CD4-positive, alpha-beta T cell (primary cell): ENCODE measurements at regions not wholly inside any gene's neighbourhood (a gene's known extent, or its start where the extent isn't known, plus 50 kb on each side); places are given as distances from the start of the nearest gene placed in this dataset.

Experiments used
- ATAC-seq: fragments of 200-7000 bp; cut with Tn5 transposase; one replicate; pipeline ENCODE4 v1.10.0; 2022; ENCODE audit warnings: mild to moderate bottlenecking; ENCODE audit not compliant: poor library complexity
- CTCF ChIA-PET: fragments of 350-600 bp; sonication (Branson Sonifier 250); formaldehyde crosslinking; loops from one replicate; lab custom pipeline; 2021; ENCODE audit warnings: antibody characterized with exemption, inconsistent platforms; lab: Charles Lee
- POLR2A ChIA-PET: fragments of 350-600 bp; sonication (Branson Sonifier 250); formaldehyde crosslinking; loops from one replicate; lab custom pipeline; 2021; ENCODE audit warnings: antibody characterized with exemption, inconsistent platforms; lab: Charles Lee
- DNase-seq, 14 experiments: peaks; one replicate each; pipeline ENCODE4 v3.0.0-alpha.2; 2013 to 2020; ENCODE audit warnings: mixed read lengths in 2 of 14
- H3K27ac ChIP-seq, 2 donors: one replicate each; pipeline versions ENCODE4 v1.5.1 to v1.7.0; 2013; ENCODE audit warnings: low read length in 2 of 2, low read depth in 1 of 2, mild to moderate bottlenecking in 1 of 2
- H3K27me3 ChIP-seq, 2 experiments: 1 replicate in 1 of 2; 2 replicates in 1 of 2; pipeline versions ENCODE4 v1.6.1 to v1.7.0; 2013; ENCODE audit warnings: low read length in 2 of 2, control low read depth in 1 of 2, mild to moderate bottlenecking in 1 of 2, moderate library complexity in 1 of 2; ENCODE audit not compliant: insufficient read depth in 2 of 2, control insufficient read depth in 1 of 2
- H3K36me3 ChIP-seq: one replicate; pipeline ENCODE4 v1.6.1; 2013; ENCODE audit warnings: low read length, control low read depth; ENCODE audit not compliant: insufficient read depth
- H3K4me1 ChIP-seq: one replicate; pipeline ENCODE4 v1.6.1; 2013; ENCODE audit warnings: low read length, control low read depth; ENCODE audit not compliant: insufficient read depth
- H3K4me3 ChIP-seq: one replicate; pipeline ENCODE4 v1.5.1; 2013; ENCODE audit warnings: mild to moderate bottlenecking, low read length, moderate library complexity
- H3K9me3 ChIP-seq, 2 experiments: 1 replicate in 1 of 2; 2 replicates in 1 of 2; pipeline versions ENCODE4 v1.6.1 to v1.7.0; 2013; ENCODE audit warnings: low read length in 2 of 2, mild to moderate bottlenecking in 2 of 2, control low read depth in 1 of 2, moderate library complexity in 1 of 2; ENCODE audit not compliant: control insufficient read depth in 1 of 2, insufficient read depth in 1 of 2
- H3K27ac Mint-ChIP-seq: one replicate; pipeline ENCODE4 v1.8.0; 2020; ENCODE audit warnings: mixed read lengths
- H3K27me3 Mint-ChIP-seq: one replicate; pipeline ENCODE4 v1.8.0; 2021; ENCODE audit warnings: mixed read lengths
- H3K36me3 Mint-ChIP-seq: one replicate; pipeline ENCODE4 v1.8.0; 2021; ENCODE audit warnings: low read depth, mixed read lengths
- H3K4me1 Mint-ChIP-seq: one replicate; pipeline ENCODE4 v1.8.0; 2021; ENCODE audit warnings: low read depth, mixed read lengths
- H3K4me3 Mint-ChIP-seq: one replicate; pipeline ENCODE4 v1.8.0; 2020; ENCODE audit warnings: mild to moderate bottlenecking, mixed read lengths
- H3K9me3 Mint-ChIP-seq: one replicate; pipeline ENCODE4 v1.8.0; 2020; ENCODE audit warnings: mixed read lengths
- CTCF ChIP-seq: fragments of 200-600 bp; IDR thresholded peaks from one replicate; pipeline ENCODE4 v1.8.0; 2022; ENCODE audit warnings: antibody characterized with exemption, mild to moderate bottlenecking
- intact Hi-C, 2 experiments: fragments of 100-400 bp; cut with DNase I in 1 of 2; cut with micrococcal nuclease in 1 of 2; formaldehyde crosslinking; loops; one replicate each; pipeline versions ENCODE4 v1.15.1 to v1.9.0; 2023 to 2025; cut with DNase I, micrococcal nuclease

GRCh38 chr2:204437815-204438756, 107.2 kb upstream of the PARD3B start:
- no peak for TF ChIP-seq CTCF
- Histone ChIP-seq H3K9me3 (peaks cover 0 to 3% of the 10 kb centered on the region in 2 experiments), H3K4me1 (no peaks in the 10 kb centered on the region), H3K4me3 (no peak overlapping the region), H3K36me3 (no peaks in the 10 kb centered on the region), H3K27ac (no peak overlapping the region), H3K27me3 (no peaks in the 10 kb centered on the region)
- no peaks in the 10 kb centered on the region for H3K4me1 Mint-ChIP-seq
- intact Hi-C loops, result no loop called here
- POLR2A ChIA-PET, result no interaction called here
- no peak for ATAC-seq
- DNase-seq, result no peak
- no peaks in the 10 kb centered on the region for H3K9me3 Mint-ChIP-seq
- CTCF ChIA-PET, result no interaction called here
- H3K4me3 Mint-ChIP-seq, result no peak overlapping the region
- H3K27ac Mint-ChIP-seq, result no peak overlapping the region
- H3K27me3 Mint-ChIP-seq, result peaks cover 40% of the 10 kb centered on the region
- no peaks in the 10 kb centered on the region for H3K36me3 Mint-ChIP-seq

GRCh38 chr2:204441316-204441715, 104.0 kb upstream of the PARD3B start:
- CTCF ChIA-PET, result no interaction called here
- intact Hi-C loops, result no loop called here
- no peak for ATAC-seq

GRCh38 chr2:204445149-204445548, 100.1 kb upstream of the PARD3B start:
- H3K4me3 Mint-ChIP-seq, result no peak overlapping the region
- H3K36me3 ChIP-seq, result no peaks in the 10 kb centered on the region
- intact Hi-C loops, result no loop called here
- POLR2A ChIA-PET, result no interaction called here
- TF ChIP-seq CTCF, result no peak
- H3K27me3 Mint-ChIP-seq, result peaks cover 24% of the 10 kb centered on the region
- H3K27ac ChIP-seq, result no peak overlapping the region
- H3K9me3 Mint-ChIP-seq, result peaks cover 7% of the 10 kb centered on the region
- H3K4me1 ChIP-seq, result no peaks in the 10 kb centered on the region
- H3K27me3 ChIP-seq, result no peaks in the 10 kb centered on the region
- DNase-seq, result no peak
- no peaks in the 10 kb centered on the region for H3K9me3 ChIP-seq
- no peak overlapping the region for H3K4me3 ChIP-seq
- H3K36me3 Mint-ChIP-seq, result no peaks in the 10 kb centered on the region
- H3K27ac Mint-ChIP-seq, result no peak overlapping the region
- no peak for ATAC-seq
- no peaks in the 10 kb centered on the region for H3K4me1 Mint-ChIP-seq
- CTCF ChIA-PET, result no interaction called here

More at GRCh38 chr2:204441316-204441715, 104.0 kb upstream of the PARD3B start:
- H3K4me1 Mint-ChIP-seq, result no peaks in the 10 kb centered on the region
- POLR2A ChIA-PET, result no interaction called here
- no peak overlapping the region for H3K4me3 Mint-ChIP-seq
- H3K27ac ChIP-seq, result no peak overlapping the region
- no peak overlapping the region for H3K4me3 ChIP-seq
- H3K36me3 ChIP-seq, result no peaks in the 10 kb centered on the region
- no peaks in the 10 kb centered on the region for H3K4me1 ChIP-seq
- peaks cover 34% of the 10 kb centered on the region for H3K27me3 Mint-ChIP-seq
- no peaks in the 10 kb centered on the region for H3K9me3 ChIP-seq
- H3K27me3 ChIP-seq, result no peaks in the 10 kb centered on the region
- TF ChIP-seq CTCF, result no peak
- DNase-seq, result no peak
- peaks cover 7% of the 10 kb centered on the region for H3K9me3 Mint-ChIP-seq
- H3K27ac Mint-ChIP-seq, result no peak overlapping the region
- H3K36me3 Mint-ChIP-seq, result no peaks in the 10 kb centered on the region
